Osteocyte (in vitro differentiated cells): ENCODE measurements at regions not wholly inside any gene's neighbourhood (a gene's known extent, or its start where the extent isn't known, plus 50 kb on each side); places are given as distances from the start of the nearest gene placed in this dataset.

Experiments
- DNase-seq: peaks from one replicate; pipeline ENCODE4 v3.0.0; 2021; ENCODE audit warnings: mixed read lengths; ENCODE audit not compliant: unreplicated experiment; ENCODE audit errors: extremely low spot score
- H3K27ac Mint-ChIP-seq: one replicate; pipeline ENCODE4 v1.8.0; 2021; ENCODE audit warnings: mild to moderate bottlenecking, mixed read lengths; ENCODE audit not compliant: unreplicated experiment
- H3K27me3 Mint-ChIP-seq: one replicate; pipeline ENCODE4 v1.8.0; 2021; ENCODE audit warnings: mixed read lengths; ENCODE audit not compliant: unreplicated experiment
- H3K36me3 Mint-ChIP-seq: one replicate; pipeline ENCODE4 v1.8.0; 2021; ENCODE audit warnings: mixed read lengths; ENCODE audit not compliant: unreplicated experiment
- H3K4me1 Mint-ChIP-seq: one replicate; pipeline ENCODE4 v1.8.0; 2021; ENCODE audit warnings: mixed read lengths; ENCODE audit not compliant: unreplicated experiment
- H3K4me3 Mint-ChIP-seq: one replicate; pipeline ENCODE4 v1.8.0; 2021; ENCODE audit warnings: mild to moderate bottlenecking, moderate library complexity, mixed read lengths; ENCODE audit not compliant: unreplicated experiment
- H3K9me3 Mint-ChIP-seq: one replicate; pipeline ENCODE4 v1.8.0; 2021; ENCODE audit warnings: mixed read lengths; ENCODE audit not compliant: unreplicated experiment
- TF ChIP-seq, protein P1 (sequence below): fragments of 200-600 bp; sonication (generic); IDR thresholded peaks from 2 replicates; pipeline ENCODE4 v1.5.0; 2021; ENCODE audit warnings: antibody characterized with exemption, mild to moderate bottlenecking, moderate library complexity

DNA sequence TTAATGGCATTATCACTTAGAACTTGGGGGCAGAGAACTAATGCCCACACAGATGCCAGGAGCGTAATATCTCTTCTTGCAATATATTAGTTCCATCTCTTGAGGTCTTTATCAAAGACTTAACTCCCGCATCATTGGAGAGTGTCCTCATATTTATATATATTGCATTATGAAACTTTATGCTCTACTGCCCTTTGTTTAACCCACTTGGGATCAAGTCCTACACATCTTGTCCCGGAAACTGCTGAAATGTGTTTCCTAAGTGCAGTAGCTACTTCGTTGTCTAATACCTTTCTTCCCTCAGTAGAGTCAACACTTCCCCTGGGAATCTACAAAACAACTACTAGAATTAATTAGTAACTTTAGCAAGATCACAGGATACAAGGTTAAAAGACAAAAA lies 1029.2 kb downstream of the OTOL1 start:
- peaks cover 8% of the 10 kb centered on the region for H3K4me1 Mint-ChIP-seq

DNA sequence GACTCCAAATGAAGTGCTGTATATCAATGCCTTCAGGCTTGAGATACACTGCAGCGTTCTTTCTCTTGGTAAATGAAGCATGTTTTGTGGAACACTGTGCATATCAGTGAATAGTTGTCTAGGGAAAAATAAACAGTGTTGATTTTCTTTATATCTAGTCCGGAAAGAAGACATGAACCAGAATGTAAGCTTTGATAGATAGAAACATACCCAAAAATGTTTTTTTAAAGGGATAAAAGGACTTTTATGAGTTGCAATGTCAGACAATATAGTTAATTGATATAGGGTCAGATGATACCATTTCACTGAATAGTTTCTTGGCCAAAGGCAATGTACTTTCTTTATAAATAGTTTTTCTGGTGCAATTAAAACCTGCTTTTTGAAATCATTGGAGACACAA lies 1037.8 kb downstream of the OTOL1 start:
- TF ChIP-seq, protein P1, sequence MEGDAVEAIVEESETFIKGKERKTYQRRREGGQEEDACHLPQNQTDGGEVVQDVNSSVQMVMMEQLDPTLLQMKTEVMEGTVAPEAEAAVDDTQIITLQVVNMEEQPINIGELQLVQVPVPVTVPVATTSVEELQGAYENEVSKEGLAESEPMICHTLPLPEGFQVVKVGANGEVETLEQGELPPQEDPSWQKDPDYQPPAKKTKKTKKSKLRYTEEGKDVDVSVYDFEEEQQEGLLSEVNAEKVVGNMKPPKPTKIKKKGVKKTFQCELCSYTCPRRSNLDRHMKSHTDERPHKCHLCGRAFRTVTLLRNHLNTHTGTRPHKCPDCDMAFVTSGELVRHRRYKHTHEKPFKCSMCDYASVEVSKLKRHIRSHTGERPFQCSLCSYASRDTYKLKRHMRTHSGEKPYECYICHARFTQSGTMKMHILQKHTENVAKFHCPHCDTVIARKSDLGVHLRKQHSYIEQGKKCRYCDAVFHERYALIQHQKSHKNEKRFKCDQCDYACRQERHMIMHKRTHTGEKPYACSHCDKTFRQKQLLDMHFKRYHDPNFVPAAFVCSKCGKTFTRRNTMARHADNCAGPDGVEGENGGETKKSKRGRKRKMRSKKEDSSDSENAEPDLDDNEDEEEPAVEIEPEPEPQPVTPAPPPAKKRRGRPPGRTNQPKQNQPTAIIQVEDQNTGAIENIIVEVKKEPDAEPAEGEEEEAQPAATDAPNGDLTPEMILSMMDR: no peak
- no peaks in the 10 kb centered on the region for H3K36me3 Mint-ChIP-seq
- H3K4me3 Mint-ChIP-seq: no peak overlapping the region
- no peaks in the 10 kb centered on the region for H3K9me3 Mint-ChIP-seq
- no peak overlapping the region for H3K27ac Mint-ChIP-seq
- no peaks in the 10 kb centered on the region for H3K27me3 Mint-ChIP-seq
- no peak for DNase-seq
- H3K4me1 Mint-ChIP-seq: no peaks in the 10 kb centered on the region

More for the DNA sequence above, 1029.2 kb downstream of the OTOL1 start:
- Mint-ChIP-seq H3K9me3 (peaks cover 8% of the 10 kb centered on the region), H3K4me3 (no peak overlapping the region), H3K27me3 (no peaks in the 10 kb centered on the region), H3K36me3 (no peaks in the 10 kb centered on the region), H3K27ac (no peak overlapping the region)
- no peak for DNase-seq
- TF ChIP-seq, protein P1: no peak

DNA sequence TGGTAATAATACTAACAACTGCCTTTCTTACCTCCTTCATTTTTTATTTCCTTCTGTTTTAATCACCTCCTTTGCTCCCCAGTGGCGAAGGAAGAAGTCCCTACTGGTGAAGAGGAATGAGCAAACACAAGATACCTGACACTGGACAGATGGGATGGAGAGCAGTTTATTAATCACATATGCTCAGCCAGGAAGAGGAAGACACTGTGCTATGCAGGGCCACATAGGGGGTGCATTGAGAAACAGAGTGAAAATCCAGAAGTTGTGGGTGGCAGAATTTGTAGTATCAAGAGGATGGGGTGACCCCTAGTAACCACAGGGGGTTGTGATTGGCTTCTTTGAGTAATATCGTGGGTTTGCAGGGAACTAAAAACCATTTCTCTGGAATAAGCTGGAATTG lies 1041.9 kb downstream of the OTOL1 start:
- no peaks in the 10 kb centered on the region for H3K27me3 Mint-ChIP-seq
- TF ChIP-seq, protein P1: no peak
- DNase-seq: no peak
- H3K4me3 Mint-ChIP-seq: no peak overlapping the region
- H3K9me3 Mint-ChIP-seq: no peaks in the 10 kb centered on the region
- no peaks in the 10 kb centered on the region for H3K4me1 Mint-ChIP-seq
- no peak overlapping the region for H3K27ac Mint-ChIP-seq
- no peaks in the 10 kb centered on the region for H3K36me3 Mint-ChIP-seq

DNA sequence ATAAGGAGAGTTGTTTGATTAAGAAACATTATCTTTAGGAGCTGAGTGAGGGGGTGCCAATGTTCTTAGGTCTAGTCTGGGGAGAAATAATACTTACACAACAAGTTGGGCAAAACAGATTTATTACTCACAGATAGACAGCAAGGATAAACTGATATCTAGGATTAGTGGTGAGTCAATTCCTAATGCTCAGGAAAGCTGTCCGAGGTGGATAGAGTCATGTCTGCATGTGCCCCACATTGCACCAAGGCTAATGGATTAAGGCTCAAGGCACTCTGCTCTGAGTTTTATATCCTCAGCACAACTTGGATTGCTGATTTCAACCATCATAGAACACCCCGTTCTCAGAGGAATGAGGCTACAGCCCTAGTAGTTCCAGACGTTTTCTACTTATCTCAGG lies 1042.3 kb downstream of the OTOL1 start:
- Mint-ChIP-seq H3K4me3 (no peak overlapping the region), H3K27me3 (no peaks in the 10 kb centered on the region), H3K9me3 (no peaks in the 10 kb centered on the region), H3K27ac (no peak overlapping the region), H3K4me1 (no peaks in the 10 kb centered on the region), H3K36me3 (no peaks in the 10 kb centered on the region)
- TF ChIP-seq, protein P1: no peak
- DNase-seq: no peak

DNA sequence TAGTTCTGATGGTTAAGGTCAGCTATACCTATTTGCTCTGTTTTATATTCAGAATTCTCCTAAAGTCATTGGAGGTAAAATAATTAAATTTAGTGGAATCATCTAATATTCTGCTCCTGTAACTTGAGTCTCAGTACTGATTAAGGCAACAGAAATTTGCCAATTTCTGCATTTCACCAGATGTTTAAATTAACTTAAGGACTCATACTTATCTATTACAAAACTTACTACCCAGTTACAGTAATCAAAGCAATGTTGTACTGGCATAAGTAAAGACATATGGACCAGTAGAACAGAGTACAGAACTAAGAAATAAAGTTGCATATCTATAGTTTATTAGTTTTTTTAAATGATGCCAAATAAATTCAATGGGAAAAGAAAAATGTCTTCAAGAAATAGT lies 1043.8 kb downstream of the OTOL1 start:
- Mint-ChIP-seq H3K27ac (no peak overlapping the region), H3K27me3 (no peaks in the 10 kb centered on the region), H3K4me1 (no peaks in the 10 kb centered on the region), H3K9me3 (no peaks in the 10 kb centered on the region), H3K4me3 (no peak overlapping the region), H3K36me3 (no peaks in the 10 kb centered on the region)
- no peak for DNase-seq
- TF ChIP-seq, protein P1: no peak
